GM12892 (cell line): ENCODE measurements at regions not wholly inside any gene's neighbourhood (a gene's known extent, or its start where the extent isn't known, plus 50 kb on each side); places are given as distances from the start of the nearest gene placed in this dataset.

Source experiments
- POLR2A ChIP-seq: IDR thresholded peaks from 2 replicates; pipeline ENCODE4 v1.6.1; 2011; ENCODE audit warnings: low read depth, low read length, control low read depth
- TAF1 ChIP-seq: IDR thresholded peaks from 2 replicates; pipeline ENCODE4 v1.6.1; 2011; ENCODE audit warnings: low read depth, mild to moderate bottlenecking, control low read depth, low read length, borderline replicate concordance

DNA sequence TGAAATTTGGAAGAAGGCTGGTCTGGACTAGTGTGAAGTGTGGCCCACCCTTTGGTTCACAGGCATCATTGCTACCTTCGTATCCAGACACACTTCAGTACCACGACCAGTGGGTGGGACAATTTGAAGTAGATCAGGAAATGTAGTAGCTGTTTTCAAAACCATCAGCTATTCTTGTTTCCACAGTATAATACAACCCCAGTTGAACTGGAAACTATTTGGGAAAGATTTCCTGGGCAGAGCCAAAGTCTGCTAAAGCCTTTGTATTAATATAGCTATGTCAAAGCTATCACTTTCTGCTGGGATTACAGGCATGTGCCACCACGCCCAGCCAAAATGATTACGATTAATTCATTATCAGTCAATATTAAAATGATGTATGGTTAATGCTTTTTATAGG lies 298.8 kb upstream of the RASGRP1 start:
- TF ChIP-seq TAF1 (no peak), POLR2A (no peak)
